ENCODE measurements at regions not wholly inside any gene's neighbourhood (a gene's known extent, or its start where the extent isn't known, plus 50 kb on each side); places are given as distances from the start of the nearest gene placed in this dataset.

- TF ChIP-seq GATA2 (IDR thresholded peaks at IDR 0.05; ENCODE audit: low read depth, low read length) = no peak
- no peak for TF ChIP-seq GATA3 (IDR thresholded peaks at IDR 0.05; ENCODE audit: low read depth, low read length)
Observed at GRCh38 chr13:111881700-111882099, 185.2 kb upstream of the SOX1 start.

Measured in SH-SY5Y (cell line).